Esophagus squamous epithelium (tissue), 4 donors: ENCODE measurements at regions not wholly inside any gene's neighbourhood (a gene's known extent, or its start where the extent isn't known, plus 50 kb on each side); places are given as distances from the start of the nearest gene placed in this dataset.

ENCODE experiments used
- CTCF ChIP-seq, 6 experiments: fragments of 450-650 bp in 4 of 6; fragments of 200-600 bp in 2 of 6; sonication (generic) in 2 of 6; IDR thresholded peaks; one replicate each; pipeline ENCODE4 v1.5.1; 2016 to 2019; ENCODE audit warnings: antibody characterized with exemption in 6 of 6, mild to moderate bottlenecking in 4 of 6, moderate library complexity in 4 of 6
- POLR2A ChIP-seq, 4 donors: fragments of 450-650 bp; IDR thresholded peaks; one replicate each; pipeline ENCODE4 v1.6.1; 2017; ENCODE audit warnings: antibody characterized with exemption in 4 of 4, mild to moderate bottlenecking in 4 of 4, moderate library complexity in 3 of 4

DNA sequence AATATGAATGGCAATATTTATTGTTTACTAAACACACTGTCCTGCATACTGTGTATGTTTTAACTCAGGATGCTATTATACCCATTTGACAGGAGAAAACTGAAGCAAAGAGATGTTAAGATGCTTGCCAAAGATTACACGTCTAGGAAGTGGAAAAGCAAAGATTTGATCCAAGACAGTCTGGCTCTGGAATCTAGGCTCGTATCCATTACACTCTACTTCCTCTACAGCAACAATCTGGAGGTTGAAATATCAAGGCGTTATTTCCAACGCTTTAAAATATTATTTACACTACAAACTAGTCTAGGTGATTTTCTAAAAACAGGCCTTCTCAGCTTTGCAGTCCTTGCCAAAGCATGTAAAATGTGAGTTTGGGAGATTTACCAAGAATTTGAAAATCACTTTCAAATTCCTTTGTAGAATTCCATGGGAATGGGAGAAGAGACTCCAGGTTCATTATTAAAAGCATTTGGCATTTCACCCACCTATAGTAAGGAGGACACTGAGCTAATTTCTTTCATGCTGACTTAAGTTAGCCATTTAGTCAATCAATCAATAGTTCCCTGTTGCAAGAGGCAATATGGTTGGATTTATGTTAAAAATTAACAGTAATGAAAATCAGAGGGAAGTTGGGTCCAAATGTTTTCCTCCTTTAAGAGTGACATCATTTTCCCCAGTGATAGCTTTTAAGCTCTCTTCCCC is 356.3 kb upstream of the SMARCA2 start:
- TF ChIP-seq CTCF (IDR thresholded peaks at IDR 0.05): no peak
- no peak for TF ChIP-seq POLR2A (IDR thresholded peaks at IDR 0.05)
